ENCODE measurements at regions not wholly inside any gene's neighbourhood (a gene's known extent, or its start where the extent isn't known, plus 50 kb on each side); places are given as distances from the start of the nearest gene placed in this dataset.

GRCh38 chr1:90308421-90308820 lies 313.5 kb downstream of the ZNF326 start:
- Mint-ChIP-seq H3K36me3 (no peaks in the 10 kb centered on the region), H3K27me3 (ENCODE audit: low read depth) (no peaks in the 10 kb centered on the region; the same call in 1 of the 2 replicates), H3K4me3 (no peak overlapping the region), H3K4me1 (no peaks in the 10 kb centered on the region), H3K27ac (no peak overlapping the region), H3K9me3 (peaks cover 13% of the 10 kb centered on the region)
- CTCF ChIA-PET = no interaction called here
- no peak for DNase-seq (ENCODE audit: low spot score)
- TF ChIP-seq NFE2L1 (CRISPR knock-in tag; IDR thresholded peaks at IDR 0.05) (no peak), JUN (CRISPR knock-in tag; IDR thresholded peaks at IDR 0.05) (no peak), MYBL2 (CRISPR knock-in tag; IDR thresholded peaks at IDR 0.05) (no peak), ZNF425 (CRISPR knock-in tag; conservative IDR thresholded peaks at IDR 0.05) (no peak), ZNF512 (CRISPR knock-in tag; IDR thresholded peaks at IDR 0.05; ENCODE audit: borderline replicate concordance) (no peak), AFF4 (CRISPR knock-in tag; IDR thresholded peaks at IDR 0.05; ENCODE audit: borderline replicate concordance) (no peak), ATF2 (CRISPR knock-in tag; IDR thresholded peaks at IDR 0.05; ENCODE audit: borderline replicate concordance, low read depth) (no peak), EMX1 (CRISPR knock-in tag; IDR thresholded peaks at IDR 0.05) (no peak), MXD4 (CRISPR knock-in tag; IDR thresholded peaks at IDR 0.05; ENCODE audit: borderline replicate concordance) (no peak), ATF6 (CRISPR knock-in tag; IDR thresholded peaks at IDR 0.05) (no peak), CBFB (CRISPR knock-in tag; IDR thresholded peaks at IDR 0.05; ENCODE audit: low read depth) (no peak), E2F1 (CRISPR knock-in tag; IDR thresholded peaks at IDR 0.05) (no peak), ZNF423 (CRISPR knock-in tag; IDR thresholded peaks at IDR 0.05) (no peak), OVOL2 (CRISPR knock-in tag; IDR thresholded peaks at IDR 0.05; ENCODE audit: borderline replicate concordance) (no peak), ZNF671 (CRISPR knock-in tag; IDR thresholded peaks at IDR 0.05) (no peak), ZBTB21 (CRISPR knock-in tag; IDR thresholded peaks at IDR 0.05; ENCODE audit: borderline replicate concordance) (no peak)
- POLR2A ChIA-PET = no interaction called here
- ATAC-seq = no peak

All from WTC11 (cell line).